ENCODE measurements at regions not wholly inside any gene's neighbourhood (a gene's known extent, or its start where the extent isn't known, plus 50 kb on each side); places are given as distances from the start of the nearest gene placed in this dataset.

DNA sequence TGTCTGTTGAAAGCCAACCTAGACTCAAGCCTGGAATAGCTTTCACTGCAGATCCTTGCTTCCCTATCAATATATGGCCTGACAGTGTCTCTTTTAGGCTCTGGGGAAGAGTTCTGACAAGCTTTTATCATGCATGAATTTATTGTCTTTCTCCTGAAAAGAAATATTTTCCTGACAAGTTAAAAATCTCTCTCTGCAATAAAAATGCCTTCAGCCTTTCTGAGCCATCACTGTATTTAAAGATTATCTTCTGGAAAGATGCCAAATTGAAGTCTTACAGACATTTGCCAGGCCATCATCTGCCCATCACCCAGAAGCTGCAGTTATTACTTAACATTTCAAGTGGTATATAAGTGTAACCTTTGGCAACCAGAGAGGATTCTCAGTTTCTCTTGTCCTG, 88.1 kb upstream of the HTR1A start:
- no peak for DNase-seq (ENCODE audit: low read depth)

DNA sequence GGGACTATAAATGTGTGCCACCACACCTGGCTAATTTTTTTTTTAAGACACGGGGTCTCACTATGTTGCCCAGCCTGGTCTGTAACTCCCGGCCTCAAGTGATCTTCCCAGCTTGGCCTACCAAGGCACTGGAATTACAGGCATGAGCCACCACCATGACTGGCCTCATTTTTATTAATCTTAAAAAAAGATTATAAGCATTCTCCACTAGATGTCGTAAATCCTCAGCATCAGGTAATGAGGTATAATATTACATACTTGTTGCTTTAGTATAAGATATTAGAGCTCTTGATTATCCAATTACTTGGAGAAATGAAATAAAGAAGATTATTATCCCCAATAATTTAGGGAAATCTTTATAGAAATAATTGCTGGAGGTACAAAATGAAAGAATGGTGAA, 78.2 kb upstream of the HTR1A start:
- DNase-seq (ENCODE audit: low read depth), result no peak

More for the DNA sequence above, 88.1 kb upstream of the HTR1A start:
- TF ChIP-seq, protein P1, sequence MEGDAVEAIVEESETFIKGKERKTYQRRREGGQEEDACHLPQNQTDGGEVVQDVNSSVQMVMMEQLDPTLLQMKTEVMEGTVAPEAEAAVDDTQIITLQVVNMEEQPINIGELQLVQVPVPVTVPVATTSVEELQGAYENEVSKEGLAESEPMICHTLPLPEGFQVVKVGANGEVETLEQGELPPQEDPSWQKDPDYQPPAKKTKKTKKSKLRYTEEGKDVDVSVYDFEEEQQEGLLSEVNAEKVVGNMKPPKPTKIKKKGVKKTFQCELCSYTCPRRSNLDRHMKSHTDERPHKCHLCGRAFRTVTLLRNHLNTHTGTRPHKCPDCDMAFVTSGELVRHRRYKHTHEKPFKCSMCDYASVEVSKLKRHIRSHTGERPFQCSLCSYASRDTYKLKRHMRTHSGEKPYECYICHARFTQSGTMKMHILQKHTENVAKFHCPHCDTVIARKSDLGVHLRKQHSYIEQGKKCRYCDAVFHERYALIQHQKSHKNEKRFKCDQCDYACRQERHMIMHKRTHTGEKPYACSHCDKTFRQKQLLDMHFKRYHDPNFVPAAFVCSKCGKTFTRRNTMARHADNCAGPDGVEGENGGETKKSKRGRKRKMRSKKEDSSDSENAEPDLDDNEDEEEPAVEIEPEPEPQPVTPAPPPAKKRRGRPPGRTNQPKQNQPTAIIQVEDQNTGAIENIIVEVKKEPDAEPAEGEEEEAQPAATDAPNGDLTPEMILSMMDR (conservative IDR thresholded peaks at IDR 0.05; ENCODE audit: low read depth, low read length), result no peak
- no peak overlapping the region for H3K4me3 ChIP-seq (ENCODE audit: low read depth, low read length)

GRCh38 chr5:64026493-64026892, 64.2 kb upstream of the HTR1A start:
- H3K4me3 ChIP-seq (ENCODE audit: low read depth, low read length), result no peak overlapping the region
- TF ChIP-seq, protein P1 (conservative IDR thresholded peaks at IDR 0.05; ENCODE audit: low read depth, low read length), result no peak
- no peak for DNase-seq (ENCODE audit: low read depth)

More for the DNA sequence above, 78.2 kb upstream of the HTR1A start:
- no peak overlapping the region for H3K4me3 ChIP-seq (ENCODE audit: low read depth, low read length)
- TF ChIP-seq, protein P1 (conservative IDR thresholded peaks at IDR 0.05; ENCODE audit: low read depth, low read length), result no peak

- TF ChIP-seq, protein P1 (conservative IDR thresholded peaks at IDR 0.05; ENCODE audit: low read depth, low read length), result no peak
- DNase-seq (ENCODE audit: low read depth), result no peak
- H3K4me3 ChIP-seq (ENCODE audit: low read depth, low read length), result no peak overlapping the region
Observed at GRCh38 chr5:64019746-64020145, 57.5 kb upstream of the HTR1A start.

GRCh38 chr5:64018966-64019365, 56.7 kb upstream of the HTR1A start:
- no peak overlapping the region for H3K4me3 ChIP-seq (ENCODE audit: low read depth, low read length)
- TF ChIP-seq, protein P1 (conservative IDR thresholded peaks at IDR 0.05; ENCODE audit: low read depth, low read length), result no peak
- DNase-seq (ENCODE audit: low read depth), result no peak

GRCh38 chr5:64015824-64016223, 53.6 kb upstream of the HTR1A start:
- TF ChIP-seq, protein P1 (conservative IDR thresholded peaks at IDR 0.05; ENCODE audit: low read depth, low read length), result no peak
- H3K4me3 ChIP-seq (ENCODE audit: low read depth, low read length), result no peak overlapping the region
- DNase-seq (ENCODE audit: low read depth), result no peak
